ENCODE measurements at regions not wholly inside any gene's neighbourhood (a gene's known extent, or its start where the extent isn't known, plus 50 kb on each side); places are given as distances from the start of the nearest gene placed in this dataset.
"Not testable (repeated sequence)": the region's sequence is repeated elsewhere in the genome, so short reads cannot be mapped to it uniquely, and the experiment has no call there.

- no peak for DNase-seq (ENCODE audit: low read depth, low spot score)
- H3K27ac ChIP-seq: peak overlapping the region; percentile 62
These were observed 151.7 kb downstream of the LYPLAL1 start for GRCh38 chr1:219325368-219325742.

DNA sequence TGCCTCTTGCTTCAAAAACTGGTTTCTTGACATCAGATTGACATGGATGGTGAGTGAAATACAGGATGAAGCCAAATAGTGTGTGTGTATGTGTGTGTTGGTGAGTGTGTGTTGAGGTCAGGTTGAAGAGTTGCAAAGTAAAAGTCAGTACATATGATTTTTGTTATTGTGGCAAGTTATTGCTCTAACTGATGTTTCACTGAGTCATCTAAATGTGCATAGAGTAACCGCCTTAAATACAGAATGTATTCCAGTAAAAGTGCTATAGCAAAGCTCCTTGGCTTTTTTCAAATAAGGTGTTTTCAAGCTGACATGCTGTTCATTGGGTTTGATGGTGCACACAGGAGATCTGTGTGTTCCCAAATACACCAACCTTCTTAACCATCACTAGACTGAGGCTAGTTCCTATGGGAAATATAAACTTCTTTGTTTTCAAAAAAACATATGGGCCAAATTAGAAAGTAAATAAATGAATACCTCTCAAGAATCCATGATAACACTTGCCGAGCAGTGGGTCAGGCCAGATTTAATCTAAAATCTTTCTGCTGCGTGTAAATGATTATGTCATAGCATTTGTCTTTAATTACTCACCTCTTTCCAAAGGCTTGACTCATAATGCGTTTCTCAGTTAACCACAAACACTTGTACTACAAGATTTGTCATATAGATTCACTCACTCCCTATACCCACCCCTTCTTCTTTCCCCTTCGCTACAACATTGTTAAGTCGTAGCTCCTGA lies 151.1 kb downstream of the LYPLAL1 start:
- peak; percentile 83 for DNase-seq (ENCODE audit: low read depth, low spot score)
- H3K27ac ChIP-seq: peak overlapping the region; percentile 62

DNA sequence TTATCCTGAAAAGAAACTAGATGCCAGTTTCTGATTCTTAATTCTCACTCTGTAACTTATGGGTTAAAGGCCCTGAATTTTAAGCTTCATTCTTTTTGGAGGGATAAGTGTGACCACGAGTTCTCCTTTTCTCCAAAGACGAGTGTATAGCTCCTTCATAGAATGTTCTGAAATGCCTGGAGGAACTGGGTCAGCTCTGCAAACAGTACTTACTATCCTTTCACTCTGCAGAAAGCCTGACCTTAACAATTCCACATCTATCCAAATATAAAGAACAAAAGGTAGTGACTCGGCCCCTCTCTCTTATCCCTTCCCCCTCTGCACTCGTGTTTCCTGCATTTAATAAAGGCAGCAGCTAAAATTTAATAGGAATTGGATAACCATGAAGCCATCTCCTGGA lies 150.5 kb downstream of the LYPLAL1 start:
- H3K27ac ChIP-seq: peak overlapping the region; percentile 62
- no peak for DNase-seq (ENCODE audit: low read depth, low spot score)

DNA sequence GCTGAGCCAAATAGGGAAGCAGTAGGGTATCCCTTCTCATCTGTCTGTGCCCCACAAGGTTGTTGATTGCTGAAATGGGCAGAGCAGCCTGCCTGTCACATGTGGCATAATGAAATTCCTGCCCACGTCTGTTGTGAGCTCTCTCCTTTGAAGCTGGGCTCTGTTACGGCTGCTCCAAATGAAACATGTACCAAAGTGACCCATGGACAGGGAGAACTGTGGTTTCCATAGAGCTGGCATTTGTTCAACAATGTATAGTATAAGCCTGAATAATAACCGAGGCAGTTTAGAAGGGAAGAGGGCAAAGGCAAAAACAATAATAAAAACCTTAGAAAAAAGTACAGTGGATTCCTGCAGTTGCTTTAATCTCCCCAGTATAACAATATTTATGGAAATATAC lies 149.7 kb downstream of the LYPLAL1 start:
- H3K27ac ChIP-seq: no peak overlapping the region
- DNase-seq (ENCODE audit: low read depth, low spot score): no peak

DNA sequence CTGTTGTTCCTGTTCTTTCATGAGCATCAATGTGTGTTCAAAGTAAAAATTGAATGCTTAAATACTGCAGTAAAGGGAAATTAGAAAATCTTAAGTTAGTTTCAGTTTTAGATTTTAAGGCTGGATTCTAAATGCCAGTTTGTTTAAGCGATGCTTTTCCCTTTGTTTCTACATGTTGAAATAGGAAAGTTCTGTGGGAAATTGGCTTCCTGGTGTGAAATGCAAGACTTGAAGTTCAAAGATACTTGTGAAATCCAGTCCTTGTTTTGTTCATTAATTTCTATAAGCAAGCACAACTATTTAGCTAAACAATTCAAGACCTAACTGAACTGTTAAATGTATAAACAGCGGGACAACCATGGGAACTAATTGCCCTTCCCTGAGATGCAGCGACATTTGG lies 149.1 kb downstream of the LYPLAL1 start:
- no peak overlapping the region for H3K27ac ChIP-seq
- DNase-seq (ENCODE audit: low read depth, low spot score): no peak

DNA sequence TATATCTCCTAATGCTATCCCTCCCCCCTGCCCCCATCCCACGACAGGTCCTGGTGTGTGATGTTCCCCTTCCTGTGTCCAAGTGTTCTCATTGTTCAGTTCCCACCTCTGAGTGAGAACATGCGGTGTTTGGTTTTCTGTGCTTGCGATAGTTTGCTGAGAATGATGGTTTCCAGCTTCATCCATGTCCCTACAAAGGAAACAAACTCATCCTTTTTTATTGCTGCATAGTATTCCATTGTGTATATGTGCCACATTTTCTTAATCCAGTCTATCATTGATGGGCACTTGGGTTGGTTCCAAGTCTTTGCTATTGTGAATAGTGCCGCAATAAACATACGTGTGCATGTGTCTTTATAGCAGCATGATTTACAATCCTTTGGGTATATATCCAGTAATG lies 146.9 kb downstream of the LYPLAL1 start:
- H3K27ac ChIP-seq; DNase-seq (ENCODE audit: low read depth, low spot score): not testable (repeated sequence)

- no peak overlapping the region for H3K27ac ChIP-seq
- DNase-seq (ENCODE audit: low read depth, low spot score): no peak
These were observed 145.1 kb downstream of the LYPLAL1 start for GRCh38 chr1:219318826-219319225.

GRCh38 chr1:219317762-219318353 lies 144.2 kb downstream of the LYPLAL1 start:
- DNase-seq (ENCODE audit: low read depth, low spot score): no peak
- H3K27ac ChIP-seq: no peak overlapping the region

- no peak overlapping the region for H3K27ac ChIP-seq
- DNase-seq (ENCODE audit: low read depth, low spot score): no peak
These were observed 142.4 kb downstream of the LYPLAL1 start for GRCh38 chr1:219316066-219316465.

- no peak overlapping the region for H3K27ac ChIP-seq
- no peak for DNase-seq (ENCODE audit: low read depth, low spot score)
These were observed 140.3 kb downstream of the LYPLAL1 start for GRCh38 chr1:219313961-219314360.

- H3K27ac ChIP-seq: no peak overlapping the region
- DNase-seq (ENCODE audit: low read depth, low spot score): no peak
These were observed 139.3 kb downstream of the LYPLAL1 start for GRCh38 chr1:219312967-219313366.

DNA sequence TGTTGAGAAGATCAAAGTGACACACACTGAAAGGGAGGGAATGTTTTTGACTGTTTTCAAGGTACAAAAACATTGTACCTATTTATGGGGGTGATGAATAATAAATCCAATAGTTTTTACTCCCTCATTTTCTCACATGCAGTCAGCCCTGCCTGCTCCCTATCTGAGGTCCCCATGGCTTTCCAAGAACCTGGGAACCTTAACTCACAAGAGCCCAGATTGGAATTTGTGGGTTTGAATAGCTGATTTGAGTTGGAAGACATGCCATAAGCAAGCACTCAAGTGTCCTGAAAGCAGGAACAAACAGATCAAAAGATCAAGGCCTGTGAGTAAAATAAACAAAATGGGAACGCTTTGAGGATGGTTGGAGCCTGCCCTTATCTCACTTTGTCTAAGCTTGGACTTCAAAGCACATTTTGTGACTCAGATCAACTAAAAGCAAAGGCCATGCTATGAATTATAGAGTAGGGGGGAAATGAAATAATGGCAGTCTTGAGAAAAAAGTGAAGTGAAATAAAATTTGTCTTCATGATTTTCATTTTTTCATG lies 136.6 kb downstream of the LYPLAL1 start:
- DNase-seq (ENCODE audit: low read depth, low spot score): no peak
- no peak overlapping the region for H3K27ac ChIP-seq

- no peak overlapping the region for H3K27ac ChIP-seq
- no peak for DNase-seq (ENCODE audit: low read depth, low spot score)
These were observed 134.7 kb downstream of the LYPLAL1 start for GRCh38 chr1:219308367-219308766.

- no peak overlapping the region for H3K27ac ChIP-seq
- DNase-seq (ENCODE audit: low read depth, low spot score): peak; percentile 37
These were observed 130.8 kb downstream of the LYPLAL1 start for GRCh38 chr1:219304227-219305226.

DNA sequence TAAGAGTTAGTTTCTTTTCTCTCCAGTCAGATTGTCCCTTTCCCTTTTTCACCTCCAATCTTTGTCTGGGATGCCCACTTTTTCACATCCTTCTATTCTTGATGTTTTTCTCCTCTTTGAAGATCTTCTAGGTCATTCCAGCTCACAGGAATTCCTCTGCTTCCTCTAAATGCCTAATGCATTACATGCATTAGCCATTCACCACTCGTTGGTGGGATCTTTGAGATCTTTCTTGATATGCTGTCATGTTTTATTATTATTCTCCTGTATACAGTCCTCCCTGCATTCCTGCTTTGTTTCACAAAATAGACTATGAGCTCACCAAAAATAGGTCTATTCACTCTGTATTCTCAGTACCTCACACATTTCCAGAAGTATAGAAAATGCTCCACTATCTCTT lies 129.0 kb downstream of the LYPLAL1 start:
- H3K27ac ChIP-seq: no peak overlapping the region
- DNase-seq (ENCODE audit: low read depth, low spot score): no peak

DNA sequence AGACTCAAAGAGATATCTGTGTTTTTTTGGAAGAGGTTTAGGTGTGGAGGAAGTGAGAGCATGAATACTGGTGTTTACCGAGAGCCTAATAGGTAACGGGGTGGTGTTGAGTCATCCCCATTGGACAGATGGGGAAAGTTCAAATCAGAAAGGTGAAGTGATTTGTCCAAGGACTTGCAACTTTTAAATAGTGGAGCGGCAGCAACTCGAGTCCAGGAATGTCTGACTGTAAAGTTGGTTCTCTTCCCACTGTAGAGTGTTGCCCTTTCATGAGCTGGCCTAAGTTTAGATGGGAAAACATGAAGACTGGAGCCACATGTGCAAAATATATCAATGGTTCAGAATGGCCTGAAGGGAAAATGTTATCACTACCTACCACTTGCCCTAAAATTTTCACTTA lies 125.7 kb downstream of the LYPLAL1 start:
- H3K27ac ChIP-seq: no peak overlapping the region
- no peak for DNase-seq (ENCODE audit: low read depth, low spot score)

DNA sequence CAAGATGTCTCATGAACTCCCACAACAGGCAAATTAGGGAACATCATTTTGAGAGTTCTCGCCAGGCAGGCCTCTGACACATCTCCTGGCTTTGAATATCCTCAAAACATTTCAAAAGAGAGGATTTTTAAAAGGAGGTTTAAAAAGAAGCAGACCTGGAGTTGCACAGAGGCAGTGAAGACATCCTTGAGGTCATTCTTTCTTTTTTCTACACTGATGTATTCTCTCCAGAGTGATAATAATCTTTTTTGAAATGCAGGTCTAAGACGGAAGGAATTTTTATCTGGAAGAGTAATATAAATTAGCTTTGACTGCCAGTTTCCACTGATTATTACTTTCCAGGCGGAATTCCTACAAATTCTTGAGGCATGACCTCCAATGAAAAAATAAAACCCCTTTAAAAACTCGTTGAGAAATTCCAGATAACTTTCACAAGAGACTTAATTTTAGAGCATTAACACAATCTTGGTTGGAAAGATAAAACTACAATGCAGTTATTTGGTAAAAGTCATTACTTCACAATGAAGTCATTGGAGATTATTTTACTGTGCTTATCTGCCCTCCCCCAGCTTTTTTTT lies 125.0 kb downstream of the LYPLAL1 start:
- H3K27ac ChIP-seq: no peak overlapping the region

DNA sequence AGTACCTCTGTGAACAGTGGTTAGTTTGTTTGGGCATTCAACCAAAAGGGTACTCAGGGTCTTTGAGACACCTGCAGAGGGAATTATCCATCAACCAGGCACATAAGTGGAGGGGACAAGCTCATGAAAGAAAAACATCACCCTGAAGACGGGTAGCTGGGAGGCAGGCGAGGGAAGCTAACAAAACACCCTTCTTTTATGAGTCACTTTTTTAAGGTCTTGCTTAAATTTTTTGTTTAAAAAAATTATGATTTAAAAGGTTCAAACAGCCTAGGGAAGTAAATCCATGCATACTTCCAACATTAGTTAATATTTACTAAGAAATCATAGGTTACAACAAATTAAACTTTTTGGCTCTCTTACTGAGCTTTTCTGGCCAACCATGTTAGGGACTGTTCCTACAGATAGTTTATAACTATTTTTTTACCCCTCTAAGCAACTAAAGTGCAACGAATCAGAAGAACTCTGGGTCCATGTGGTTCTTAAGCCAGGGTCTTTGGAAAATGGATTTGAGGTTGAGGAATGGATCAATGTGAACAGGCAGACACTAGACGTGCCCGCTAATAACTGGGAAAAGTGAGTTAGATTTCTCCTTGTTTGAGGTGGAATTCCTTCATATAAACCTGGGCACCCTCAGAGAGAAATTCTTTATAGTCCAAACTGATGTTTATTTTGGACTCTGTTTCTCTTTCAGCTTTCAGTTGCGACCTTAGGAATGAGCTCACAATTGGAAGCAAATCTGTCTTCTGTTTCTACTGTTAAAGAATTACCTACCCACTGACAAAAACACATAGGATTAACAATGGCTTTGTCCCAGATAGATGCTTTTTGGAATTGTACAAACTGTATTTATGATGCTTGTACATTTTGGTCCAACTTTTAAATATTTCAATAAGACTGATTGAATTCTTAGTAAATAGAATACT lies 123.0 kb downstream of the LYPLAL1 start:
- no peak for DNase-seq (ENCODE audit: low read depth, low spot score)
- H3K27ac ChIP-seq: no peak overlapping the region

More for the DNA sequence above, 125.0 kb downstream of the LYPLAL1 start:
- DNase-seq (ENCODE audit: low read depth, low spot score): no peak

DNA sequence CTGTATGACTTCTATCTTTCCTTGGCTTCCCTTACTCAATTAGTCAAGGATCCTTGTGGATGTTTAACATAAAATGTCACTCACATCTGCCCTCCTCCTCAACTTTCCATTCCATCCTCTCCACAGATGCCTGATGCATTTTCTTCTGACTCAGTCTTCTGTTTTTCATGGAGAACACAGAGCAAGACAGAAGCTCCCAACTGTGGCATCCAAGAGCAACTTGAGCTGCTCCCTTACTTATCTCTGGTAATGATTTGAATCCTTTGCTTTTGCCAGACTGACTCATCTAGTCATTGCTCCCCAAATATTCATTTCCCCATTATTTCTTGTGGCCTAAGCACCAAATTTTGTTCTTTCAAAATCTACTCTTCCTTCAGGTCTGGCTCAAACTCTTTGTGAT lies 120.6 kb downstream of the LYPLAL1 start:
- no peak overlapping the region for H3K27ac ChIP-seq
- no peak for DNase-seq (ENCODE audit: low read depth, low spot score)

Data from epithelial cell of prostate (primary cell).